Psoas muscle (tissue), 7 donors: ENCODE measurements at regions not wholly inside any gene's neighbourhood (a gene's known extent, or its start where the extent isn't known, plus 50 kb on each side); places are given as distances from the start of the nearest gene placed in this dataset.

Experiments used
- ATAC-seq, 4 donors: fragments of 200-7000 bp; cut with Tn5 transposase; one replicate each; pipeline ENCODE4 v1.9.1; 2020; ENCODE audit warnings: moderate library complexity in 3 of 4, mild to moderate bottlenecking in 2 of 4
- DNase-seq, 2 donors: peaks; one replicate each; pipeline ENCODE4 v3.0.0-alpha.2; 2020
- H3K27ac ChIP-seq: fragments of 200-600 bp; one replicate; pipeline ENCODE4 v1.8.0; 2022
- H3K27me3 ChIP-seq, 3 donors: fragments of 200-600 bp in 1 of 3; one replicate each; pipeline versions ENCODE4 v1.6.1 to v1.8.0; 2013 to 2022; ENCODE audit warnings: low read length in 2 of 3, mild to moderate bottlenecking in 2 of 3, moderate library complexity in 1 of 3; ENCODE audit not compliant: insufficient read depth in 3 of 3
- H3K36me3 ChIP-seq, 2 donors: fragments of 200-600 bp in 1 of 2; one replicate each; pipeline versions ENCODE4 v1.6.1 to v1.8.0; 2013 to 2022; ENCODE audit warnings: low read depth in 1 of 2, mild to moderate bottlenecking in 1 of 2, moderate library complexity in 1 of 2; ENCODE audit not compliant: insufficient read depth in 1 of 2
- H3K4me1 ChIP-seq: fragments of 200-600 bp; one replicate; pipeline ENCODE4 v1.8.0; 2022
- H3K4me3 ChIP-seq: fragments of 200-600 bp; one replicate; pipeline ENCODE4 v1.8.0; 2022; ENCODE audit warnings: mild to moderate bottlenecking
- H3K9me3 ChIP-seq: fragments of 200-600 bp; one replicate; pipeline ENCODE4 v1.8.0; 2022
- WGBS, 3 donors: extraction: QIAGEN DNeasy Blood & Tissue Kit; methylation state at CpG; one replicate each; pipeline versions ENCODE4 v1.1.6 to v1.1.7; 2013; 5-methylcytosine and 5-hydroxymethylcytosine counted together
- intact Hi-C, 2 donors: fragments of 100-400 bp; cut with DNase I; formaldehyde crosslinking; loops; one replicate each; pipeline versions ENCODE4 v1.11.0 to v1.14.2; 2022
- TF ChIP-seq, protein P1 (sequence below): fragments of 200-600 bp; IDR thresholded peaks from one replicate; pipeline ENCODE4 v1.8.0; 2022; ENCODE audit warnings: antibody characterized with exemption
- donor health status: healthy with polysubstance abuse.
- donor health status: DM: no; HTN: no; CAD: no; lungs with moderate emphysema.
- donor health status: Bipolar disorder and iron deficiency.
- donor health status: healthy.
- donor health status: DM: yes; HTN: yes; CAD: no.
- donor health status: DM: no; HTN: no; CAD: no.
- donor health status: DM: yes; HTN: yes; CAD: no.

- Histone ChIP-seq H3K4me3 (no peak overlapping the region), H3K4me1 (no peaks in the 10 kb centered on the region), H3K36me3 (no peaks in the 10 kb centered on the region), H3K27ac (no peak overlapping the region), H3K9me3 (no peaks in the 10 kb centered on the region), H3K27me3 (no peaks in the 10 kb centered on the region)
- 82 to 91% (median 83%) methylated on average over 2 of the region's 2 CpGs for WGBS, 3 donors
- TF ChIP-seq, protein P1, sequence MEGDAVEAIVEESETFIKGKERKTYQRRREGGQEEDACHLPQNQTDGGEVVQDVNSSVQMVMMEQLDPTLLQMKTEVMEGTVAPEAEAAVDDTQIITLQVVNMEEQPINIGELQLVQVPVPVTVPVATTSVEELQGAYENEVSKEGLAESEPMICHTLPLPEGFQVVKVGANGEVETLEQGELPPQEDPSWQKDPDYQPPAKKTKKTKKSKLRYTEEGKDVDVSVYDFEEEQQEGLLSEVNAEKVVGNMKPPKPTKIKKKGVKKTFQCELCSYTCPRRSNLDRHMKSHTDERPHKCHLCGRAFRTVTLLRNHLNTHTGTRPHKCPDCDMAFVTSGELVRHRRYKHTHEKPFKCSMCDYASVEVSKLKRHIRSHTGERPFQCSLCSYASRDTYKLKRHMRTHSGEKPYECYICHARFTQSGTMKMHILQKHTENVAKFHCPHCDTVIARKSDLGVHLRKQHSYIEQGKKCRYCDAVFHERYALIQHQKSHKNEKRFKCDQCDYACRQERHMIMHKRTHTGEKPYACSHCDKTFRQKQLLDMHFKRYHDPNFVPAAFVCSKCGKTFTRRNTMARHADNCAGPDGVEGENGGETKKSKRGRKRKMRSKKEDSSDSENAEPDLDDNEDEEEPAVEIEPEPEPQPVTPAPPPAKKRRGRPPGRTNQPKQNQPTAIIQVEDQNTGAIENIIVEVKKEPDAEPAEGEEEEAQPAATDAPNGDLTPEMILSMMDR: no peak
- intact Hi-C loops: no loop called here
- DNase-seq (no peak), ATAC-seq (no peak)
These were observed 220.2 kb upstream of the BTG1 start for GRCh38 chr12:92365836-92366235.

GRCh38 chr12:92365333-92365732 is 219.7 kb upstream of the BTG1 start:
- H3K36me3 ChIP-seq: no peaks in the 10 kb centered on the region
- H3K4me3 ChIP-seq: no peak overlapping the region
- intact Hi-C loops: no loop called here
- ATAC-seq (no peak), DNase-seq (no peak)
- no peaks in the 10 kb centered on the region for H3K27me3 ChIP-seq
- 96 to 97% (median 97%) methylated on average over 1 of the region's 1 CpG for WGBS, 3 donors
- TF ChIP-seq, protein P1: no peak
- no peaks in the 10 kb centered on the region for H3K9me3 ChIP-seq
- H3K27ac ChIP-seq: no peak overlapping the region
- no peaks in the 10 kb centered on the region for H3K4me1 ChIP-seq

DNA sequence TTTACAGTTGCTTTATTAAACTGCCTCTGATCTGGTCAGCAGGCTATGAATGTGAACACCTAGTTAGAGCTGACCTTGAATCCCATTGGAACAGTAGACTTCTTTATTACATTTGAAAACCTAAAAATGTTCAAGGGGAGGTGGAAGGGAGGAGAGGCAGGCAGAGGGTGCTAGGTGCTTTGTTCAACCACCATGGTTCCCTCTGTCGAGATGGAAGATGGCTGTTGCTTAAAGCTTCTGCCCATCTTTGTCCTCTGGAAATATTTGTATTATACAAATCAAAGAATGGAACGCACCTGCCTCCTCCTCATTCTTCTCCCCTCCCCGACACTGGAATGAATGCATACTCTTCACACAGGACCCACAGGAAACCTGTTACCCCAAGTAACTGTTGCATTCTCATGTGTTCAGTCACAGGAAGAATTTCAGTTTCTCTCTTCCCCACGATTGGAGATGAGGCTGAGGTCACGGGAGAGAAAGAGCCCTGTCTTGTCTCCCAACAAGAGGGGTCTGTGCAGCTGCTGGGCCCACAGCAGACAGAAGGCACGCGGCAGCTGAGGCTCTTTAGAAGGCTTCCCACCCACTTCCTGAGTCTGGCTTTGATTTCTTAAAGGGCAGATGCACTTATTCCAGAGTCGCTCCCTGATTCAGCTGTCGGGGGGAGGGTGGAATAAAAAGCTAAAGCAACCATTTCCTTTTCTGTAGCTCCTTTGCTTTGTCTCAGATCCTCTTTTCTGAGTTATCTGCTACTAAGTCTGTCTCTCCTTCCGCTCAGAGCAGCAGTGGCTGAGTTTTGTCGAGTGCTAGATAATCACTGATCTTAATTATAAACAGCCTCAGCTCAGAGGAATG is 217.9 kb upstream of the BTG1 start:
- Histone ChIP-seq H3K27me3 (no peaks in the 10 kb centered on the region), H3K4me3 (peak overlapping the region; percentile 39), H3K4me1 (no peaks in the 10 kb centered on the region), H3K9me3 (no peaks in the 10 kb centered on the region), H3K27ac (peak overlapping the region; percentile 19), H3K36me3 (no peaks in the 10 kb centered on the region)
- TF ChIP-seq, protein P1: no peak
- intact Hi-C loops: no loop called here
- DNase-seq (peak in 1 of 2 donors; percentile 34), ATAC-seq (peak; percentile 40 to 68 (median 60))
- 16 to 32% (median 21%) methylated on average over 11 of the region's 11 CpGs for WGBS, 3 donors

- no peaks in the 10 kb centered on the region for H3K36me3 ChIP-seq
- ATAC-seq (no peak), DNase-seq (no peak)
- intact Hi-C loops: no loop called here
- TF ChIP-seq, protein P1: no peak
- H3K27ac ChIP-seq: peak overlapping the region; percentile 2
- H3K4me3 ChIP-seq: no peak overlapping the region
- no peaks in the 10 kb centered on the region for H3K27me3 ChIP-seq
- 13 to 33% (median 16%) methylated on average over 3 of the region's 3 CpGs for WGBS, 3 donors
- no peaks in the 10 kb centered on the region for H3K9me3 ChIP-seq
- H3K4me1 ChIP-seq: no peaks in the 10 kb centered on the region
These were observed 217.1 kb upstream of the BTG1 start for GRCh38 chr12:92362785-92363184.
